Hepatic stellate cell (primary cell): ENCODE measurements at regions not wholly inside any gene's neighbourhood (a gene's known extent, or its start where the extent isn't known, plus 50 kb on each side); places are given as distances from the start of the nearest gene placed in this dataset.
A peak's percentile ranks its signal among the peaks of the same experiment; 100 is the strongest.
"Not testable (repeated sequence)": the region's sequence is repeated elsewhere in the genome, so short reads cannot be mapped to it uniquely, and the experiment has no call there.

Experiments
- DNase-seq: peaks from one replicate; pipeline ENCODE4 v3.0.0; 2011; ENCODE audit warnings: low spot score

DNA sequence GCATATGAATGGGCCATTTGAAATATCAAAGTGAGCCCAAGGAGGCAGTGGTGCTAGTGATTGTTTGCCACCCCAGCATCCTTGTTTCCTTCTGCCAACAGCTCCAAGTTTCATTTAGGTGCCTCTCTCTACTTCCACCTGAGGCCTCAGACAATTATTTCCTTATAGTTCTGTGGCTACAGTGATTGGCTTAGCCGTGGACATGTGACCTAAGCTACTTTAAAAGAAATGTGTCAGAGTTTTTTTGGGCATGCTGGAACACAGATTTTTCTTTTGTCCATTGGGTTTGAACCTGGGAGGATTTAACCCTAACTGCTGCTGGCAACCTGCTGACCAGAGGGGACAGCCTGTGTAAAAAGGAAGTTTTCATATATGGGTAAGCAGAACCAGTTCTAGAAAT is 319.4 kb downstream of the CD109 start:
- no peak for DNase-seq

DNA sequence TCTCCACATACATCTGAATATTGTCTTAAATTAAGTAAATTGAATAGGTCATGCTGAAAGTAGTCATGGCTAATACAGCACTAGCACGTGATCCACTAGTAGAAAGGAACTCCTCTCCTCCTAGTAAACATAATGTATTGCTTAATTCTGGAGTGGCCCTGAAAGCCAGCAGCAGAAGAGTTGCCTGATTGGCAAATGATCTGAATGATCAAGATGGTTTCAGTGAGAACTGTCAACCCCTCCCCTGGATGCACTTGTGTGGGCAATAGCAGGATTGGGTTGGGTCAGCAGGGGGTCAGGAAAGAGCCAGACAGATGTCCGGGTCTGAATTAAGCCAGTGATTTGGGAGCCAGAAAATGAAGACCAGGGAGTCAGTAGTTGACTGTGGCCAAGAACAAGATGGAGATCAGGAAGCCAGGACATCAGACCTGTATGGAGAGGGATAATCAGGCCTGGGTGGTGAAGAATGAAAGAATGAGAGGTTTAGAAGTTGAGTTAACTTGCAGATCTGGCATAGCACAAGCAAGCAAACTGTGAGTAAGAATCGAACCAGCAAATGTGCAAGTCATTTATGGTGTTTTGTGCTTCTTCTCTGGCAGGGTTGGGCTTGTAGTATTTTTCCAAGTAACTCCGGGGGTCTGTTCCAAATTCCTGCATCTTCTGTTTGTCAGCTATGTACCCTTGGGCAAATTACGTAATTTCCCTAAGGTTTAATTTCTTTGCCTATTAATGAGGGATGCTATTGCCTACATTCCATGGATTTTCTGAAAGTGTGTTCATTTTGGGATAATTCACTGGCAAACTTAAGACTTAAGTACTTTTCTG is 304.9 kb downstream of the CD109 start:
- no peak for DNase-seq

DNA sequence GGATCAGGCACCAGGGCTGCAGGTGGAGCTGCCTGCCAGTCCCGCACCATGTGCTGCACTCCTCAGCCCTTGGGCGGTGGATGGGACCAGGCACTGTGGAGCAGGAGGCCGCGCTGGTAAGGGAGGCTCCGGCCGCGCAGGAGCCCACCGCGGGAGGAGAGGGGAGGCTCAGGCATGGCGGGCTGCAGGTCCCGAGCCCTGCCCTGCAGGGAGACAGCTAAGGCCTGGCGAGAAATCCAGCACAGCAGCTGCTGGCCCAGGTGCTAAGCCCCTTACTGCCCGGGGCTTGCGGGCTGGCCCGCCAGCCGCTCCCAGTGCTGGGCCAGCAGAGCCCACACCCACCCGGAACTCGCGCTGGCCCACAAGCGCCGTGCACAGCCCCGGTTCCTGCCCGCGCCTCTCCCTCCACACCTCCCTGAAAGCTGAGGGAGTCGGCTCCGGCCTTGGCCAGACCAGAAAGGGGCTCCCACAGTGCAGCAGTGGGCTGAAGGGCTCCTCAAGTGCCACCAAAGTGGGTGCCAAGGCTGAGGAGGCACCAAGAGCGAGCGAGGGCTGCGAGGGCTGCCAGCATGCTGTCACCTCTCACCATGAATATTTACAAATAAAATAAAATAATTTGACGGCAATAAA is 294.7 kb downstream of the CD109 start:
- not testable (repeated sequence) for DNase-seq

DNA sequence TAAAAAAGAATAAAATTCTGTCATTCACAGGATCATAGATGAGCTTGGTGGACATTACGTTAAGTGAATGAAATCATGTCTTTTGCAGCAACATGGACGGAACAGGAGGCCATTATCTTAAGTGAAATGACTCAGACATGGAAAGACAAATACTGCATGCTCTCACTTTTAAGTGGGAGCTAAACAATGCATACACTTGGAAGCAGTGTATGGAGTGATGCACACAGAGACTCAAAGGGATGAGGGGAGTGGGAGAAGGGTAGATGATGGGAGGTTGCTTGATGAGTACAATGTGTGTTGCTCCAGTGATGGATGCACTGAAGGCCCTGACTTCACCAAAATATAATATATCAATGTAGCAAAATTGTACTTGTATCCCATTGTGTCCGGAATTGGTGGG is 293.4 kb downstream of the CD109 start:
- no peak for DNase-seq

GRCh38 chr6:73985891-73986290 is 289.9 kb downstream of the CD109 start:
- DNase-seq: no peak

GRCh38 chr6:73984571-73985210 is 288.7 kb downstream of the CD109 start:
- DNase-seq: no peak

GRCh38 chr6:73983367-73983766 is 287.4 kb downstream of the CD109 start:
- DNase-seq: peak; percentile 46

GRCh38 chr6:73980096-73980495 is 284.1 kb downstream of the CD109 start:
- no peak for DNase-seq

- DNase-seq: no peak
Measured at GRCh38 chr6:73978330-73978729, 282.3 kb downstream of the CD109 start.

DNA sequence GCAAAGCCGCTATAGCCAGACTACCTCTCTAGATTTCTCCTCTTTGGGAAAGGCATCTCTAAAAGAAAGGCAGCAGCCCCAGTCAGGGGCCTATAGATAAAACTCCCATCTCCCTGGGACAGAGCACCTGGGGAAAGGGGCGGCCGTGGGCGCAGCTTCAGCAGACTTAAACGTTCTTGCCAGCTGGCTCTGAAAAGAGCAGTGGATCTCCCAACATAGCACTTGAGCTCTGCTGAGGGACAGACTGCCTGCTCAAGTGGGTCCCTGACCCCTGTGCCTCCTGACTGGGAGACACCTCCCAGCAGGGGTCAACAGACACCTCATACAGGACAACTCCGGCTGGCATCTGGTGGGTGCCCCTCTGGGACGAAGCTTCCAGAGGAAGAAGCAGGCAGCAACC is 276.5 kb downstream of the CD109 start:
- not testable (repeated sequence) for DNase-seq

DNA sequence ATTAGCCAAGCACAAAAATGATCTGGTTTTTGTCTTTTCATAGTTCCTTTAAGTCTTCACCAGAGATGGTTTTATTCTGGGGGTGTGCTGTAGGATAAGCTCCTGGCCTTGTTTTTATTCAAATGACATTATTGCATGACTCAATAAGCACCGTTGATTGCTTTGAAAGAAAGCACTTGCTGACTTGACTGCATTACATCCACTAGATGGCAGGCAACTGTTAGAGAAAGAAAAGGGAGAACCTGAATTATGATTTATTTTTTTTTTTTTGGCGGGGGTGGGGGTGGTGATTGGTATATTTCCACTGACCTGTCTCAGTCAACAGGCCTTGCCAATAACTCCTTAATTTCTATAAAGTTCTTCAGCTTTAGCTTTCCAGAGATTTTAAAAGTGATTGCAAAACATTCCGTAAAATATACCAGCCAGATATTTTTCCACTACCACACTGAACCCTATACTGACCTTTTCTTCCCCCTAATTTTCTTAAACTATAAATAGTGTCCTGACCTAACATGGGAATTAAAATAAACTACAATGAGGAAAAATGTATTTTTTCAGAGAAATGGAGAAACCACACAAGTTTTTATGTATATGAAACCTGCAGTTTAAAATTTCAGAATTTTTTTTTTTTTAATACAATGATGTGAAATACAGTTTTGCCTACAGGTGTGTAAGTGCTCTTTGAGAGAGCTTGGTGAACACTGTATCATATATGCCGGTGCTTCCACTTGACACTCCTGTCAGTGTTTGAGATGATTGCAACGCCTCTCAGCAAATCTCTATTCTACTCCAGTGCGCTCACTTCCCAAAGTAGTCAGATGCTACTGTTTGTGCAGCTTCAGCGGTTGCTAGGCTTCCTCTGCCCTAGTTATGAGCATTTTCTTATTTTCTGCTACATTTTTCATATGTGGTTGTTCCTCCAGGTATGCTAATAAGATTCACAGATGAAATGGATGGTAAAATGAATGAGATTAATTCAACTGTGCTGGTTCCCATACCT is 274.3 kb downstream of the CD109 start:
- peak; percentile 18 for DNase-seq

- DNase-seq: no peak
Measured at GRCh38 chr6:73968221-73968757, 272.3 kb downstream of the CD109 start.

DNA sequence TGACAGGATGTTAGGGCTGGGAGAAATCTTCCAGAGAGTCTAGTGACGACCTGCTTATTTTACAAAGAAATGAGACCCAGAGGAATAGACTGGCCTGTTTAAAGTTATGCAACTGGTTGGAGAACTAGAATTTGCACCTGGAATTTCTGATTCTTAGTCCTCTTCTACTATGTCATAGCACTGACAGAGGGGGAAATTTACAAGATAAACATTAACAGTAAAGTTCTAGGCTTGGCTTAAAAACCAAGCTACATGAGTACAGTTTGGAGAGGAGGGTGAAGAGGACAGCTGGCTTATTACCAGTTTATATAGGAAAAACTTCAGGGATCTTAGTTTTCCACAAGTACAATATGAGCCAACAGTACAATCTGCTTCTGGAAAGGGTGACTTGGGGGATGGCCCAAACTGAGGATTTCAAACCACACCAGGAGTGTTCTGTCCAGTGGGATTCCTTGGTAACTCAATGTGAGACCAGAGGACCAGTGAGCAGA is 269.6 kb downstream of the CD109 start:
- DNase-seq: no peak

- DNase-seq: no peak
Measured at GRCh38 chr6:73964241-73964854, 268.3 kb downstream of the CD109 start.

- DNase-seq: no peak
Measured at GRCh38 chr6:73962884-73963283, 266.9 kb downstream of the CD109 start.

DNA sequence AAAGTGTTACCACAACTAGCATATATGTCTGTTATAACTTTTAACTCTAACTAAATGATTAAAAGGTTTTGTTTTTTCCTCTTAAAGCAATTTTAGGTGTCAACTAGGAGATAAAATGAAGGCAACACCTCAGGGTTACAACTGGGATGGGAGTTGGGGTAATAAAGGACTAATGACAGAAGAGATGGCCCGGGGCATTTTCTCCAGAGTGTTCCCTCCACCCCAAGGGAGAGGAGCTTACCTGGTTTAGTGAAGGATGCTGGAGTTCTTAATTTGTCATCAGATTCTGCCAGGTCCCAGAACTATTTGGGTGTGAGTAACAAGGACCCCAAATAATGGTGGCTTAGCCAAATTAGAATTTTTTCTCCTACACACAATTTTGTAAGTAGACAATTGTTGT is 260.3 kb downstream of the CD109 start:
- DNase-seq: no peak

DNA sequence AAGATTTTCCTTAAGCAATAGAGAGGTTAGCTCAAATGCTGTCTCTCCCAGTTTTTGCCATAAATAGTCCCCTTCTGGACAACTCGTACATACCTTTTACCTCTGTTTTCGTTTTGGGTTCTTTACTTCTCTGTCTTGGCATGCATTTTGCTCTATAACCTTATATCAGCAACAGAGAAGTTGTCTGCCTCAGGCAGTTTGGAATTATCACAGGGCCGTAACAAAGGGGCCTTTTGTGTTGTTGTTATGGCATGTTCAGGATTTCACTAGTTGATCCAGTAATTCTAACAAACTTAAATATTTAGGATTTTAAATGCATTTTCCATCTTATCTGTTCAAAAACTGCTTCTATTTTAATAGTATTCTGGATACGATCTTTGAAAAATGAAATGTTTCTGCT is 259.8 kb downstream of the CD109 start:
- DNase-seq: no peak

GRCh38 chr6:73954881-73955280 is 258.9 kb downstream of the CD109 start:
- DNase-seq: no peak

DNA sequence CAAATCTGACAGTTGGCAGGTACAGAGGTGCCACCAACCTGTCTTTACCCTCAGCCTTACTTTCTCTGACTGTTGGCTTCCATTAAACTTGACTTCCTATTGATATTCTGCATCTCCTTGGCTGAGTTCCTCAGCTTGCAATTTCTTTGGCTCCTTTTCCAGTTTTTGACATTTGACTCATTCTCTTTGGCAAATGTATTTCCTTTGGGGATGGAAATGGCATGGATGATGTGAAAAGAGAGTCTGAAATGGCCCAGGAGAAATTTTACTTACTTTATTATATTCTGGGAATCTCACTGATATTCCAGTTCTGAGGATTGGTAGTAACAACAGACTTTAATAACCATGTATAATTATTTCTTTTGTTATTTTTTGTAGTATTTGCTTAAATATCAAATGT is 255.2 kb downstream of the CD109 start:
- no peak for DNase-seq

DNA sequence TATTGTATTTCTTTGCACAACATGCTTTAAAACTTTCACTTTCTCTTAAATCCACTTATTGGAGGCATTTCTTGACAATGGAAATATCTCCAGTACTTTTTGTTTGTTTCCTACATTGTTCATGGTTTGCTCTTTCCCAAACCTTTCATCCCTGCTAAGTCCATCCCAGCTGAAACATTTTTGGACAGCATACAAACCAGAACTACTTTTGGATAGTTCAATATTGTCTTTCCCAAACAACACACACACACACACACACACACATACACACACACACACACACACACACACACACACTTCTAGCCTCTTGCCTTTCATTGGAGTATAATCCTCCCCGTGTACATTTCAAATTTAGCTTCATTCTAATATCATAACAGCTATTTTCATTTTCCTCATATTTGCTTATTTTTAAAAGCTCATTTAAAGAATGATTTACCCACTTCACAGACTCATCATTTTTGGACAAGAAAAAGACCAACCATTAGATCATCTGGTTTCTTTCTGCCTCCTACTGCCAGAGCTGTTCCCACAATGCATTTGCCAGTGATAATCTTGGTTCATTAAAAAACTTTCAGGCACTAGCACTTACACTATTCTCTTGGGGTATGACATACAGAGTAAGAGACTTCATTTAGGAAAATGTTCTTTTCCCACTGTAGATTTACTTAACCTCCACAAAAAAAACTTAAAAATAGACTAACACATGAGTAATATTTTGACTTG is 248.1 kb downstream of the CD109 start:
- no peak for DNase-seq
